OCI-LY3 (cell line): ENCODE measurements at regions not wholly inside any gene's neighbourhood (a gene's known extent, or its start where the extent isn't known, plus 50 kb on each side); places are given as distances from the start of the nearest gene placed in this dataset.
"Not testable (repeated sequence)": the region's sequence is repeated elsewhere in the genome, so short reads cannot be mapped to it uniquely, and the experiment has no call there.

Experiments used
- H2AFZ ChIP-seq: fragments of 200-600, 300-600 bp; shearing (Covaris generic); 2 replicates; pipeline ENCODE4 v1.6.0; 2014; ENCODE audit warnings: antibody characterized with exemption, low read depth, low read length
- H3K27ac ChIP-seq: fragments of 200-600, 300-600 bp; sonication (generic); 2 replicates; pipeline ENCODE4 v1.5.1; 2014; ENCODE audit warnings: mild to moderate bottlenecking, low read length, moderate library complexity, mixed read lengths
- H3K27me3 ChIP-seq: fragments of 200-600, 300-600 bp; sonication (generic); 2 replicates; pipeline ENCODE4 v1.6.1; 2014; ENCODE audit warnings: low read depth, low read length, mixed read lengths
- H3K36me3 ChIP-seq: fragments of 200-600, 300-600 bp; sonication (generic); replicated peaks from 2 replicates; pipeline ENCODE3; 2014; ENCODE audit warnings: low read depth, low read length, mixed read lengths
- H3K4me1 ChIP-seq: fragments of 300-600, 200-600 bp; sonication (generic); 2 replicates; pipeline ENCODE4 v1.6.1; 2014; ENCODE audit warnings: low read length, mixed read lengths
- H3K4me2 ChIP-seq: fragments of 200-600, 300-600 bp; sonication (generic); 2 replicates; pipeline ENCODE4 v1.6.1; 2014; ENCODE audit warnings: low read length, mixed read lengths
- H3K4me3 ChIP-seq: fragments of 300-600, 200-600 bp; sonication (generic); 2 replicates; pipeline ENCODE4 v1.5.1; 2014; ENCODE audit warnings: antibody characterized with exemption, mild to moderate bottlenecking, low read length, moderate library complexity
- H3K79me2 ChIP-seq: fragments of 300-600, 200-600 bp; shearing (Covaris generic); 2 replicates; pipeline ENCODE4 v1.6.1; 2014; ENCODE audit warnings: mild to moderate bottlenecking, low read length, mixed read lengths
- H3K9ac ChIP-seq: fragments of 300-600, 200-600 bp; shearing (Covaris generic); 2 replicates; pipeline ENCODE4 v1.6.0; 2014; ENCODE audit warnings: mild to moderate bottlenecking, low read length, moderate library complexity
- H3K9me3 ChIP-seq: fragments of 200-600, 300-600 bp; shearing (Covaris generic); 2 replicates; pipeline ENCODE4 v1.6.1; 2014; ENCODE audit warnings: low read length, mixed read lengths; ENCODE audit not compliant: insufficient read depth
- H4K20me1 ChIP-seq: fragments of 200-600, 300-600 bp; sonication (generic); 2 replicates; pipeline ENCODE4 v1.6.1; 2016; ENCODE audit warnings: low read length, mixed read lengths; ENCODE audit not compliant: insufficient read depth
- CTCF ChIP-seq: fragments of 200-600, 300-600 bp; sonication (generic); IDR thresholded peaks from 2 replicates; pipeline ENCODE4 v1.5.1; 2014; ENCODE audit warnings: antibody characterized with exemption, low read length, low read depth
- EZH2phosphoT487 ChIP-seq: fragments of 200-600 bp; shearing (Covaris generic); IDR thresholded peaks from 2 replicates; pipeline ENCODE4 v1.6.1; 2018; ENCODE audit warnings: antibody characterized with exemption, mixed run types, low read depth

- TF ChIP-seq CTCF (no peak), EZH2phosphoT487 (no peak)
- Histone ChIP-seq H3K4me3 (no peak overlapping the region), H2AFZ (no peak overlapping the region), H4K20me1 (no peaks in the 10 kb centered on the region), H3K79me2 (no peaks in the 10 kb centered on the region), H3K9ac (no peak overlapping the region), H3K27ac (no peak overlapping the region), H3K4me1 (no peaks in the 10 kb centered on the region), H3K4me2 (no peak overlapping the region), H3K9me3 (no peaks in the 10 kb centered on the region), H3K27me3 (no peaks in the 10 kb centered on the region), H3K36me3 (no peaks in the 10 kb centered on the region)
These were observed 209.6 kb upstream of the IRS4 start for GRCh38 chrX:108945883-108946523.

DNA sequence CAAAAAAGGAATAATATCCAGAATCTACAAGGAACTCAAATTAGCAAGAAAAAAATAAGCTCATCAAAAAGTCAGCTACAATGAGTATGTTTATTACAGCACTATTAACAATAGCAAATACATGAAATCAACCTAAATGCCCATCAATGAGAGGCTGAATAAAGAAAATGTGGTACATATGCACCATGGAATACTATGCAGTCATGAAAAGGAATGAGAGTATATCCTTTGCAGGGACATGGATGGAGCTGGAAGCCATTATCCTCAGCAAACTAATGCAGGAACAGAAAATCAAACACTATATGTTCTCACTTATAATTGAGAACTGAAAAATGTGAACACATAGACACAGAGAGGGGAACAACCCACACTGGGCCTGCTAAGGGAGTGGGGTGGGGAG lies 178.4 kb upstream of the IRS4 start:
- Histone ChIP-seq H3K79me2 (no peaks in the 10 kb centered on the region), H3K4me1 (no peaks in the 10 kb centered on the region), H3K9ac (no peak overlapping the region), H4K20me1 (no peaks in the 10 kb centered on the region), H2AFZ (no peak overlapping the region), H3K27ac (no peak overlapping the region), H3K27me3 (no peaks in the 10 kb centered on the region), H3K4me2 (no peak overlapping the region), H3K36me3 (no peaks in the 10 kb centered on the region), H3K4me3 (no peak overlapping the region), H3K9me3 (no peaks in the 10 kb centered on the region)
- no peak for TF ChIP-seq CTCF
- no peak for TF ChIP-seq EZH2phosphoT487

DNA sequence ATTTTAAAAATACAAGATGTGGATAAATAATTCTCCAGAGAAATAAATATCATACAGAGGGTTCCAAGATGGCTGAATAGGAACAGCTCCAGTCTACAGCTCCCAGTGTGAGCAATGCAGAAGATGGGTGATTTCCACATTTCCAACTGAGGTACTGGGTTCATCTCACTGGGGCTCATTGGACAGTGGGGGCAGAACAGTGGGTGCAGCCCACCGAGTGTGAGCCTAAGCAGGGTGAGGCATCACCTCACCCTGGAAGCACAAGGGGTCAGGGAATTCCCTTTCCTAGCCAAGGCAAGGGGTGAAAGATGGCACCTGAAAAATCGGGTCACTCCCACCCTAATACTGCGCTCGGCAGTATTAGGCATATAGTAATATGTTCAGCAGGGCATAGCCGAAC lies 167.5 kb upstream of the IRS4 start:
- H3K4me3 ChIP-seq, H3K9me3 ChIP-seq, H3K79me2 ChIP-seq, H3K27ac ChIP-seq, H4K20me1 ChIP-seq, H3K27me3 ChIP-seq, H3K9ac ChIP-seq, H3K4me1 ChIP-seq, H3K36me3 ChIP-seq, H2AFZ ChIP-seq, H3K4me2 ChIP-seq: not testable (repeated sequence)

DNA sequence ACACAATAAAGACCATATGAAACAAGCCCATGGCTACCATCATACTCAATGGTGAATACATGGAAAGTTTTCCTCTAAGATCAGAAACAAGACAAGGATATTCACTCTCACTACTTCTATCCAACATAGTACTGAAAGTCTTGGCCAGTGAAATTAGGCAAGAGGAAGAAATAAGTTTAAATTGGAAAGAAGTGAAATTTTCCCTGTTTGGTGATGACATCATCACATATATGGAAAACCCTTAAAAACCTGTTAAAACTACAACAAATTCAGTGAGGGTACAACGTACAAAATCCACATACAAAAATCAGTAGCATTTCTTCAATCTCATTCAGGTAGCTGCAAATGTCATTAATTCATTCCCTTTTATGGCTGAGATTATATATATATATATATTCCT lies 164.0 kb upstream of the IRS4 start:
- TF ChIP-seq CTCF, result no peak
- Histone ChIP-seq H3K4me2 (no peak overlapping the region), H3K27me3 (no peaks in the 10 kb centered on the region), H3K4me3 (no peak overlapping the region), H3K27ac (no peak overlapping the region), H3K36me3 (no peaks in the 10 kb centered on the region), H3K79me2 (no peaks in the 10 kb centered on the region), H3K9ac (no peak overlapping the region), H4K20me1 (no peaks in the 10 kb centered on the region), H2AFZ (no peak overlapping the region), H3K9me3 (no peaks in the 10 kb centered on the region), H3K4me1 (no peaks in the 10 kb centered on the region)

DNA sequence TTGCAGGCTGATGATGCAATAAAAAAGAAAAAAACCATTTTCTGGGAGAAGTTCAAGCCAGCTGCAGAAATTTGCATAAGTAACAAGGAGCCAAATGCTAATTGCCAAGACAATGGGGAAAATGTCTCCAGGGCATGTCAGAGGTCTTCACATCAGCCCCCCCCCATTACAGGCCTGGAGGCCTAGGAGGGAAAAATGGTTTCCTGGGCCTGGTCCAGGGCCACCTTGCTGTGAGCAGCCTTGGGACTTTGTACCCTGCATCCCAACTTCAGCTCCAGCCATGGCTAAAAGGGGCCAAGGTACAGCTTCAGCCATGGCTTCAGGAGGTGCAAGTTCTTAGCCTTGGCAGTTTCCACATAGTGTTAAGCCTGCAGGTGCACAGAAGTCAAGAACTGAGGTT lies 160.0 kb upstream of the IRS4 start:
- not testable (repeated sequence) for H3K4me3 ChIP-seq, H4K20me1 ChIP-seq, H3K4me2 ChIP-seq, H3K9ac ChIP-seq, H3K9me3 ChIP-seq, H3K27ac ChIP-seq, H3K79me2 ChIP-seq, H3K27me3 ChIP-seq, H3K4me1 ChIP-seq, H3K36me3 ChIP-seq, H2AFZ ChIP-seq
